Stomach (tissue), 8 donors: ENCODE measurements at regions not wholly inside any gene's neighbourhood (a gene's known extent, or its start where the extent isn't known, plus 50 kb on each side); places are given as distances from the start of the nearest gene placed in this dataset.
A peak's percentile ranks its signal among the peaks of the same experiment; 100 is the strongest.

Source experiments
- DNase-seq, 2 donors: peaks; one replicate each; pipeline versions ENCODE4 v3.0.0 to v3.0.0-alpha.2; 2013 to 2019
- H3K27ac ChIP-seq, 5 donors: fragments of 200-600 bp in 4 of 5; sonication (generic) in 4 of 5; one replicate each; pipeline ENCODE4 v1.5.1; 2013 to 2019; ENCODE audit warnings: mild to moderate bottlenecking in 1 of 5, moderate library complexity in 1 of 5
- H3K27me3 ChIP-seq, 3 donors: fragments of 200-600 bp; sonication (generic); one replicate each; pipeline ENCODE4 v1.5.1; 2017 to 2019; ENCODE audit warnings: mixed run types in 1 of 3
- H3K36me3 ChIP-seq, 4 donors: fragments of 200-600 bp; sonication (generic); 1 replicate in 3 of 4; 2 replicates in 1 of 4; pipeline ENCODE4 v1.5.1; 2016 to 2019
- H3K4me1 ChIP-seq, 4 donors: fragments of 200-600 bp; sonication (generic); one replicate each; pipeline ENCODE4 v1.5.1; 2016 to 2019
- H3K4me3 ChIP-seq, 4 donors: fragments of 200-600 bp; sonication (generic) in 3 of 4; one replicate each; pipeline ENCODE4 v1.5.1; 2016 to 2019; ENCODE audit warnings: mild to moderate bottlenecking in 1 of 4
- H3K9me3 ChIP-seq, 4 donors: fragments of 200-600 bp; sonication (generic); one replicate each; pipeline ENCODE4 v1.5.1; 2016 to 2019
- CTCF ChIP-seq, 7 experiments: fragments of 450-650 bp in 4 of 7; fragments of 200-600 bp in 3 of 7; sonication (generic) in 3 of 7; IDR thresholded peaks; one replicate each; pipeline ENCODE4 v1.5.1; 2016 to 2019; ENCODE audit warnings: antibody characterized with exemption in 7 of 7, control low read depth in 2 of 7, mild to moderate bottlenecking in 1 of 7
- EP300 ChIP-seq: sonication (generic); formaldehyde crosslinking; IDR thresholded peaks from one replicate; pipeline ENCODE4 v1.6.1; 2017; ENCODE audit warnings: antibody characterized with exemption
- POLR2A ChIP-seq, 4 donors: fragments of 450-650 bp; IDR thresholded peaks; one replicate each; pipeline ENCODE4 v1.6.1; 2016; ENCODE audit warnings: antibody characterized with exemption in 4 of 4, control low read depth in 2 of 4, mild to moderate bottlenecking in 1 of 4, moderate library complexity in 1 of 4
- POLR2AphosphoS5 ChIP-seq, 3 donors: sonication (generic); formaldehyde crosslinking; IDR thresholded peaks; one replicate each; pipeline ENCODE4 v1.6.1; 2016; ENCODE audit warnings: antibody characterized with exemption in 3 of 3
- WGBS, 5 donors: extraction: QIAGEN DNeasy Blood & Tissue Kit in 3 of 5; methylation state at CpG; one replicate each; pipeline versions ENCODE4 v1.1.5 to v1.1.7; 2013 to 2018; 5-methylcytosine and 5-hydroxymethylcytosine counted together
- intact Hi-C: fragments of 100-400 bp; cut with DNase I; formaldehyde crosslinking; loops from one replicate; pipeline ENCODE4 v1.15.1; 2023; ENCODE audit warnings: low total_unique reads
- donor health status: healthy with polysubstance abuse.
- donor health status: Bipolar disorder and iron deficiency.
- donor health status: healthy.

GRCh38 chr3:82000773-82001172, 239.3 kb upstream of the GBE1 start:
- Histone ChIP-seq H3K27me3 (no peaks in the 10 kb centered on the region), H3K9me3 (no peaks in the 10 kb centered on the region), H3K27ac (no peak overlapping the region), H3K4me3 (no peak overlapping the region), H3K4me1 (peaks cover 0 to 17% (median 0%) of the 10 kb centered on the region in 4 donors), H3K36me3 (no peaks in the 10 kb centered on the region)
- intact Hi-C loops: no loop called here
- WGBS, 5 donors: 36 to 58% (median 44%) methylated on average over 1 of the region's 1 CpG
- DNase-seq: peak; percentile 22 to 69
- TF ChIP-seq EP300 (no peak), POLR2AphosphoS5 (IDR thresholded peaks at IDR 0.05) (no peak), POLR2A (IDR thresholded peaks at IDR 0.05) (no peak), CTCF (IDR thresholded peaks at IDR 0.05) (no peak)

GRCh38 chr3:82000350-82000749, 238.9 kb upstream of the GBE1 start:
- Histone ChIP-seq H3K4me1 (peaks cover 0 to 17% (median 0%) of the 10 kb centered on the region in 4 donors), H3K27me3 (no peaks in the 10 kb centered on the region), H3K36me3 (no peaks in the 10 kb centered on the region), H3K9me3 (no peaks in the 10 kb centered on the region), H3K4me3 (no peak overlapping the region), H3K27ac (no peak overlapping the region)
- DNase-seq: no peak
- WGBS, 5 donors: 70 to 91% (median 85%) methylated on average over 1 of the region's 1 CpG
- intact Hi-C loops: no loop called here
- TF ChIP-seq POLR2AphosphoS5 (IDR thresholded peaks at IDR 0.05) (no peak), CTCF (IDR thresholded peaks at IDR 0.05) (no peak), EP300 (no peak), POLR2A (IDR thresholded peaks at IDR 0.05) (no peak)

GRCh38 chr3:81998907-81999306, 237.5 kb upstream of the GBE1 start:
- DNase-seq: no peak
- Histone ChIP-seq H3K27me3 (no peaks in the 10 kb centered on the region), H3K4me1 (peaks cover 0 to 17% (median 0%) of the 10 kb centered on the region in 4 donors), H3K9me3 (no peaks in the 10 kb centered on the region), H3K4me3 (no peak overlapping the region), H3K27ac (no peak overlapping the region), H3K36me3 (no peaks in the 10 kb centered on the region)
- 53 to 67% (median 59%) methylated on average over 3 of the region's 3 CpGs for WGBS, 5 donors
- no peak for TF ChIP-seq EP300
- no peak for TF ChIP-seq POLR2AphosphoS5 (IDR thresholded peaks at IDR 0.05)
- no peak for TF ChIP-seq POLR2A (IDR thresholded peaks at IDR 0.05)
- TF ChIP-seq CTCF (IDR thresholded peaks at IDR 0.05): no peak
- intact Hi-C loops: no loop called here

- intact Hi-C loops: no loop called here
- no peaks in the 10 kb centered on the region for H3K9me3 ChIP-seq
- H3K27me3 ChIP-seq: no peaks in the 10 kb centered on the region
- WGBS, 5 donors: 8 to 20% (median 12%) methylated on average over 2 of the region's 2 CpGs
- DNase-seq: peak in 1 of 2 donors; percentile 74
- peaks cover 0 to 17% (median 0%) of the 10 kb centered on the region in 4 donors for H3K4me1 ChIP-seq
- H3K27ac ChIP-seq: no peak overlapping the region
- no peak overlapping the region for H3K4me3 ChIP-seq
- H3K36me3 ChIP-seq: no peaks in the 10 kb centered on the region
- TF ChIP-seq POLR2AphosphoS5 (IDR thresholded peaks at IDR 0.05): no peak
- no peak for TF ChIP-seq CTCF (IDR thresholded peaks at IDR 0.05)
- no peak for TF ChIP-seq EP300
- TF ChIP-seq POLR2A (IDR thresholded peaks at IDR 0.05): no peak
Observed at GRCh38 chr3:81998139-81998755, 236.8 kb upstream of the GBE1 start.
